ENCODE measurements at regions not wholly inside any gene's neighbourhood (a gene's known extent, or its start where the extent isn't known, plus 50 kb on each side); places are given as distances from the start of the nearest gene placed in this dataset.
"Not testable (repeated sequence)": the region's sequence is repeated elsewhere in the genome, so short reads cannot be mapped to it uniquely, and the experiment has no call there.

DNA sequence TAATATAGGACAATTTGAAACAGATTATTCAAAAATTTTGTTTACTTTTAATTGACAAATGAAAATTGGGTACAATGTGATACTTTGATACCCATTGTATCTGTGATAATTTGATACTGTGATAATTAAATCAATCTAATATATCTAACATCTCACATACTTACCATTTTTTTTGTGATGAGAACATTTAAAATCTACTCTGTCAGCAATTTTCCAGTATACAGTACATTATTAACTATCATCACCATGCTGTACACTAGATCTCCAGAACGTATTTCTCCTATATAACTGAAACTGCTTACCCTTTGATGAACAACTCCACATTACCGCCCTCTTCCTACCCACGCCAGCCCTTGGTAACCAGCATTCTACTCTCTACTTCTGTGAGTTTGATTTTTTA is 139.7 kb upstream of the TFPI start:
- Mint-ChIP-seq H3K9me3 (peaks cover 2 to 4% of the 10 kb centered on the region in 2 donors), H3K4me1 (ENCODE audit: low read depth) (no peaks in the 10 kb centered on the region), H3K27ac (no peak overlapping the region), H3K36me3 (ENCODE audit: insufficient read depth in 2 of 2) (no peaks in the 10 kb centered on the region), H3K4me3 (no peak overlapping the region), H3K27me3 (ENCODE audit: low read depth) (no peaks in the 10 kb centered on the region)
- ATAC-seq (replicated peaks in 1 of 2) (no peak), DNase-seq (no peak)

DNA sequence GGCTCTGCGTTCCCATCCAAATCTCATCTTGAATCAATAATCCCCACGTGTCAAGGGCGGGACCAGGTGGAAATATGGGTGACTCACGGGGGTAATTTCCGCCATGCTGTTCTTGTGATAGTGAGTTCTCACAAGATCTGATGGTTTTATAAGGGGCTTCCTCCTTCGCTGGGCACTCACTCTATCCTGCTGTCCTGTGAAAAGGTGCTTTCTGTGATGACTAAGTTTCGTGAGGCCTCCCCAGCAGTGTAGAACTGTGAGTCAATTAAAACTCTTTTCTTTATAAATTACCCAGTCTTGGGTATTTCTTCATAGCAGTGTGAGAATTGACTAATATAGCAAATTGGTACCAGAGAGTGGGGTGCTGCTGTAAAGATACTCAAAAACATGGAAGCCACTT is 142.4 kb upstream of the TFPI start:
- not testable (repeated sequence) for H3K36me3 Mint-ChIP-seq (ENCODE audit: insufficient read depth in 2 of 2); H3K27me3 Mint-ChIP-seq (ENCODE audit: low read depth); H3K9me3 Mint-ChIP-seq

GRCh38 chr2:187698374-187699110 is 144.3 kb upstream of the TFPI start:
- no peak for DNase-seq
- Mint-ChIP-seq H3K36me3 (ENCODE audit: insufficient read depth in 2 of 2) (no peaks in the 10 kb centered on the region), H3K27ac (no peak overlapping the region), H3K4me1 (ENCODE audit: low read depth) (no peaks in the 10 kb centered on the region), H3K9me3 (peaks cover 1 to 6% of the 10 kb centered on the region in 2 donors), H3K27me3 (ENCODE audit: low read depth) (no peaks in the 10 kb centered on the region), H3K4me3 (no peak overlapping the region)
- no peak for ATAC-seq (replicated peaks in 1 of 2)

More for the DNA sequence above, 142.4 kb upstream of the TFPI start:
- H3K4me1 Mint-ChIP-seq (ENCODE audit: low read depth); DNase-seq; ATAC-seq (replicated peaks in 1 of 2); H3K4me3 Mint-ChIP-seq; H3K27ac Mint-ChIP-seq: not testable (repeated sequence)

- ATAC-seq (replicated peaks in 1 of 2) (no peak), DNase-seq (no peak)
- H3K36me3 Mint-ChIP-seq (ENCODE audit: insufficient read depth in 2 of 2), result no peaks in the 10 kb centered on the region
- no peak overlapping the region for H3K4me3 Mint-ChIP-seq
- H3K27ac Mint-ChIP-seq, result no peak overlapping the region
- no peaks in the 10 kb centered on the region for H3K4me1 Mint-ChIP-seq (ENCODE audit: low read depth)
- H3K27me3 Mint-ChIP-seq (ENCODE audit: low read depth), result no peaks in the 10 kb centered on the region
- H3K9me3 Mint-ChIP-seq, result peaks cover 1 to 8% of the 10 kb centered on the region in 2 donors
Measured at GRCh38 chr2:187702157-187702556, 147.9 kb upstream of the TFPI start.

DNA sequence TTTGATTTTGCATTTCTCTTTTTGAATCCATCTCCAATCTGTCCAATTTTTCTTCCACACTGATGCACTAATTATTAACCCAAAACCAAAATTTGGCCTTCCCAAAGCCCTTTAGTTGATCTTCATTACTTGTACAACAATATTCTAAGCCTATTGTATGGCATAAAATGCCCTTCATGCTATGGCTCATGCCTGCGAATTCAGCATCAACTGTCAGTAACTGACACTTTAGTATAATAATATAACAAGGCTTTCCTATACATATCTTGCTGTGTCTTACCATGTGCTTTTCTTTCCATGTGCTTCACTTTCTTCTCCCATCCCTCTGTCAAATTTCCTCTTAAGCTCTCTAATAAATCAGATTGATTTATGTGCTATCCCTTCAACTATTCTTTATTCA is 154.0 kb upstream of the TFPI start:
- Mint-ChIP-seq H3K27ac (no peak overlapping the region), H3K27me3 (ENCODE audit: low read depth) (no peaks in the 10 kb centered on the region), H3K4me1 (ENCODE audit: low read depth) (no peaks in the 10 kb centered on the region), H3K36me3 (ENCODE audit: insufficient read depth in 2 of 2) (no peaks in the 10 kb centered on the region), H3K4me3 (no peak overlapping the region), H3K9me3 (peaks cover 1 to 4% of the 10 kb centered on the region in 2 donors)
- DNase-seq, result no peak
- ATAC-seq (replicated peaks in 1 of 2), result no peak

- Mint-ChIP-seq H3K27ac (no peak overlapping the region), H3K36me3 (ENCODE audit: insufficient read depth in 2 of 2) (no peaks in the 10 kb centered on the region), H3K27me3 (ENCODE audit: low read depth) (no peaks in the 10 kb centered on the region), H3K9me3 (peaks cover 0 to 4% of the 10 kb centered on the region in 2 donors), H3K4me1 (ENCODE audit: low read depth) (no peaks in the 10 kb centered on the region), H3K4me3 (no peak overlapping the region)
- no peak for DNase-seq
- ATAC-seq (replicated peaks in 1 of 2), result no peak
Measured at GRCh38 chr2:187709065-187709464, 154.8 kb upstream of the TFPI start.

GRCh38 chr2:187710791-187711521 is 156.7 kb upstream of the TFPI start:
- DNase-seq, result no peak
- H3K27me3 Mint-ChIP-seq (ENCODE audit: low read depth), result no peaks in the 10 kb centered on the region
- H3K9me3 Mint-ChIP-seq, result peaks cover 0 to 5% of the 10 kb centered on the region in 2 donors
- no peaks in the 10 kb centered on the region for H3K4me1 Mint-ChIP-seq (ENCODE audit: low read depth)
- H3K27ac Mint-ChIP-seq, result no peak overlapping the region
- ATAC-seq (replicated peaks in 1 of 2), result no peak
- no peaks in the 10 kb centered on the region for H3K36me3 Mint-ChIP-seq (ENCODE audit: insufficient read depth in 2 of 2)
- H3K4me3 Mint-ChIP-seq, result no peak overlapping the region

DNA sequence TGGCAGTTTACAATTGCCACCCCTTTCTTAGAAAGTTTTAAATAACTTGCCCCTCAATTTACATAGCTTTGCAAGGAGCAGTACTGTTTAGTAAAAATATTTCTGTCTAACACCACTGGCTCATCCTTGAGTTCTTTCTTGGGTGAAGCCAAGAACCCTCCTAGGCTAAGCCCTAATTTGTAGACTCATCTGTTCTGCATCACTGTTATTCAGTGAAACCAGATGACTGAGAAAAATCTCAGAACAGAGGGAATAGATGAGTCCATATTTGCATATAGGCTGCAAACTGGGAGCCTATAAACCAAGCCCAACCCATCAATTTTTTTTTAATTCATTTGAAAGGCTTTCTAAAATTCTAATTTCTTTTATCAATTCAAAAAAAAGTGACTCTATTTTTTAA is 161.4 kb upstream of the TFPI start:
- no peaks in the 10 kb centered on the region for H3K27me3 Mint-ChIP-seq (ENCODE audit: low read depth)
- ATAC-seq (replicated peaks in 1 of 2) (no peak), DNase-seq (no peak)
- no peak overlapping the region for H3K4me3 Mint-ChIP-seq
- H3K9me3 Mint-ChIP-seq, result peaks cover 0 to 5% of the 10 kb centered on the region in 2 donors
- no peaks in the 10 kb centered on the region for H3K4me1 Mint-ChIP-seq (ENCODE audit: low read depth)
- H3K36me3 Mint-ChIP-seq (ENCODE audit: insufficient read depth in 2 of 2), result no peaks in the 10 kb centered on the region
- H3K27ac Mint-ChIP-seq, result no peak overlapping the region

- Mint-ChIP-seq H3K27me3 (ENCODE audit: low read depth) (no peaks in the 10 kb centered on the region), H3K4me1 (ENCODE audit: low read depth) (no peaks in the 10 kb centered on the region), H3K4me3 (no peak overlapping the region), H3K9me3 (peaks cover 0 to 5% of the 10 kb centered on the region in 2 donors), H3K36me3 (ENCODE audit: insufficient read depth in 2 of 2) (no peaks in the 10 kb centered on the region), H3K27ac (no peak overlapping the region)
- DNase-seq (no peak), ATAC-seq (replicated peaks in 1 of 2) (no peak)
Measured at GRCh38 chr2:187716301-187716700, 162.1 kb upstream of the TFPI start.

GRCh38 chr2:187718092-187718491 is 163.9 kb upstream of the TFPI start:
- ATAC-seq (replicated peaks in 1 of 2) (no peak), DNase-seq (no peak)
- Mint-ChIP-seq H3K27ac (no peak overlapping the region), H3K4me3 (no peak overlapping the region), H3K9me3 (peaks cover 2 to 8% of the 10 kb centered on the region in 2 donors), H3K36me3 (ENCODE audit: insufficient read depth in 2 of 2) (no peaks in the 10 kb centered on the region), H3K27me3 (ENCODE audit: low read depth) (no peaks in the 10 kb centered on the region), H3K4me1 (ENCODE audit: low read depth) (no peaks in the 10 kb centered on the region)

- Mint-ChIP-seq H3K4me3 (no peak overlapping the region), H3K36me3 (ENCODE audit: insufficient read depth in 2 of 2) (no peaks in the 10 kb centered on the region), H3K4me1 (ENCODE audit: low read depth) (no peaks in the 10 kb centered on the region), H3K27ac (no peak overlapping the region), H3K27me3 (ENCODE audit: low read depth) (no peaks in the 10 kb centered on the region), H3K9me3 (peaks cover 2 to 6% of the 10 kb centered on the region in 2 donors)
- DNase-seq, result no peak
- ATAC-seq (replicated peaks in 1 of 2), result no peak
Measured at GRCh38 chr2:187719510-187719909, 165.3 kb upstream of the TFPI start.

- no peaks in the 10 kb centered on the region for H3K4me1 Mint-ChIP-seq (ENCODE audit: low read depth)
- DNase-seq (no peak), ATAC-seq (replicated peaks in 1 of 2) (no peak)
- H3K9me3 Mint-ChIP-seq, result peaks cover 2 to 4% of the 10 kb centered on the region in 2 donors
- no peaks in the 10 kb centered on the region for H3K36me3 Mint-ChIP-seq (ENCODE audit: insufficient read depth in 2 of 2)
- no peaks in the 10 kb centered on the region for H3K27me3 Mint-ChIP-seq (ENCODE audit: low read depth)
- H3K4me3 Mint-ChIP-seq, result no peak overlapping the region
- H3K27ac Mint-ChIP-seq, result no peak overlapping the region
Measured at GRCh38 chr2:187748958-187749357, 194.7 kb upstream of the TFPI start.

- DNase-seq, result no peak
- no peak for ATAC-seq (replicated peaks in 1 of 2)
- no peaks in the 10 kb centered on the region for H3K36me3 Mint-ChIP-seq (ENCODE audit: insufficient read depth in 2 of 2)
- no peak overlapping the region for H3K27ac Mint-ChIP-seq
- no peaks in the 10 kb centered on the region for H3K27me3 Mint-ChIP-seq (ENCODE audit: low read depth)
- no peaks in the 10 kb centered on the region for H3K4me1 Mint-ChIP-seq (ENCODE audit: low read depth)
- H3K4me3 Mint-ChIP-seq, result no peak overlapping the region
- peaks cover 2 to 4% of the 10 kb centered on the region in 2 donors for H3K9me3 Mint-ChIP-seq
Measured at GRCh38 chr2:187749804-187750431, 195.7 kb upstream of the TFPI start.
